Prostate gland (tissue), 2 donors: ENCODE measurements at regions not wholly inside any gene's neighbourhood (a gene's known extent, or its start where the extent isn't known, plus 50 kb on each side); places are given as distances from the start of the nearest gene placed in this dataset.

Source experiments
- CTCF ChIP-seq, 4 experiments: fragments of 200-600 bp in 2 of 4; fragments of 450-650 bp in 2 of 4; sonication (generic) in 2 of 4; IDR thresholded peaks; 1 replicate in 3 of 4; 2 replicates in 1 of 4; pipeline ENCODE4 v1.5.1; 2016 to 2019; ENCODE audit warnings: antibody characterized with exemption in 4 of 4, mild to moderate bottlenecking in 2 of 4, moderate library complexity in 2 of 4
- POLR2A ChIP-seq: fragments of 450-650 bp; IDR thresholded peaks from one replicate; pipeline ENCODE4 v1.6.1; 2016; ENCODE audit warnings: antibody characterized with exemption, mild to moderate bottlenecking
- POLR2AphosphoS5 ChIP-seq: sonication (generic); formaldehyde crosslinking; IDR thresholded peaks from one replicate; pipeline ENCODE4 v1.6.1; 2017; ENCODE audit warnings: antibody characterized with exemption

GRCh38 chr6:88380618-88381288, 214.6 kb upstream of the CNR1 start:
- no peak for TF ChIP-seq CTCF (IDR thresholded peaks at IDR 0.05)
- no peak for TF ChIP-seq POLR2AphosphoS5
- no peak for TF ChIP-seq POLR2A
